NCI-H2171 (cell line): ENCODE measurements at regions not wholly inside any gene's neighbourhood (a gene's known extent, or its start where the extent isn't known, plus 50 kb on each side); places are given as distances from the start of the nearest gene placed in this dataset.

Source experiments
- DNase-seq: peaks from one replicate; lab custom pipeline; 2025; lab: John Stamatoyannopoulos, UW

DNA sequence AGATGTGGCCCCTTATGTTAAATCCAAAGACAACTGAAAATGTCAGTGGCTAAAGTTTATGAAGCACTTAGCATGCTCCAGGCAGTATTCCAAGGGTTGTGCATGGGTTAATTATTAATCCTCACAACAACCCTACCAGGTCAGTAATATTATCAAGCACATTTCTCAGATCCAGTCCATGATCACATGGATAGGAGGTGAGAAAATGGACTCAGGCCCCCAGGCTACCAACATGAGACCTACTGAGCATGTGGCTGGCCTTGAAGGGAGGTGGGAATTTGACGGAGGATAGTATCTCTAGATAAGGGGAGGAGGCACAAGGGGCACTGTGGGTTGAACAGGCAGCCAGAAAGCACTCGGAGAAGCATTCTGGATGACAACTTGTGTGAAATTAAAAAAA is 412.0 kb downstream of the MEIS1 start:
- no peak for DNase-seq

DNA sequence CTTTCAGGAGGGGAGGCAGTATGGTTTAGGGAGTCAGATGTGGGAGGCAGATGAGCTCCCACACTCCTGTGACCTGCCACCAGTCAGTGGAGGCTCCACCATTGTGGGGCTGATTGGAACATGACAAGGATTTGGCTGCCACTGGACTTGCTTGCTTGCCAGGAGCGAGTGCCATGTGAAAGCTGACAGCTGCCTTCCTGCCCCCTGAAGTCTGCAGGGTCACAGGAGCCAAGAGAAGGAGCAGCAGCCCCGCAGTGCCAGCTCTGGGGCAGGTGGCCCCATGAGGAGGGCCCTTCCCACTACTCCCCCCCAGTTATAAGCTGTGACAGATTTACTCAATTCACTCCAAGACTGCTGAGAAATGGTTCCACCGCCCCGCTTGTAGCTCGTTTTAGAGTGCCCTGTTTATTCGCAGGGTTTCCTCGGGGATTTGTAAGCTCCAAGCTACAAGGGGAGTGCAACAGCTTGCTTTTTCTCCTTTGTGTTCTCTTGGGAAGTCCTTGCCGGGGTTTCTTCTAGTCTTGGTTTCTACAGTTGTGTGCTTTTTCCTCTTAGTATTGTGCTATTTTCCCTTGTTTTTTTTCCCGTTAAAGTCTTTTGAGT is 414.3 kb downstream of the MEIS1 start:
- DNase-seq = peak; percentile 19

DNA sequence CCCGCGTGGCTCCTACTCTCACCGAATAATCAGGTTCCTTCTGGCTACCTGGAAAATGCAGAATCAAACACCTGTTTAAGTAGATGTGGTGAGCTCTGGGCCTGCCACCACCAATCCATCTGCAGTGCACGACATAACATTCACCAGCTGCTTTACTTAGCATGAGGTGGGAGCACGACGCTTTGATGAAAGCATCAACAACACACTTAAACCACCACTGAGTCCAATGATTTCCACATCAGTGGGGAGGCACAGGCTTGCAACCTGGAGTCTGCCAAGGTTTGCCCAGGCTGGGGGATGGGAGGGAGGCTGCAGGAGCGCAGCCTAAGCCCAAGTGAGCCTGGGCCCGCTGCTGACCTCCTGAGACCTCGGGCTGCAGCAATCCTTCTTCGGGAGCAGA is 415.5 kb downstream of the MEIS1 start:
- peak; percentile 45 for DNase-seq

DNA sequence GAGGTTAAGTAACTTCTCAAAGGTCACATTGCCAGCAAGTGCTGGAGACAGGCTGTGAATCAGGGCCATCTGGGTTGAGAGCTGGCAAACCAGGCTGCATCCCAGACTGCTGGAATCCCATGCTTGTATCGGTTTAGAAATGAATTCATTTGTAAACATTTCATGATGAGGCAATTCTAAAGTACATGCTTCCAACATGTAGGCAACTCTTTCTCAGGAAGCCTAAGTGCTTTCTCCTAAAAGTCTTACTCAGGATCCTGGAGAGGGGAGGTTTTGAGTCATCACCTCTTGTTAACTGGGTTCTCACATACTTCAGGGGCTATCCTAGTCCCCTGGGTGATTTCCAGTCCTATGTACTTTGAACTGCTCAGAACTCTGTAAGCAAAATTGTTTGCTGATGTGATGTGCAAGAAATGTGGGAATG is 416.5 kb downstream of the MEIS1 start:
- no peak for DNase-seq

DNA sequence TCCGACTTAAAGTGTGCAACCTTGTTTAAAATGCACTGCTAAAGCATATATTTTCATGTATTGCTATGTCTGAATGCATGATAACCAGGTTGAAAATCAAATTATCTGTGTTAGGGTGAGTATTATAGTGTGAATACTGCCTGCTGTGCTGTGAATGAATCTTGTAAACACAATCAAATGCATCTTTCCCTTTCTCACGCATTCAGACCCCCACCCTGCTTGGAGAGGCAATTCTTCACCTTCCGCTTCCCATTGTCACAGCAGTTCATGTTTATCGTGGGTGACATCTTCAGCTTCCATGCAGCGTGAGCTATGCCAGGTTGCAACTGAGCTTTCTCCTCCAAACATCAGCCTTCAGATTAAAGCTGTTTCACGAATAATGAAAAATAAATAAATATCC is 418.0 kb downstream of the MEIS1 start:
- no peak for DNase-seq

DNA sequence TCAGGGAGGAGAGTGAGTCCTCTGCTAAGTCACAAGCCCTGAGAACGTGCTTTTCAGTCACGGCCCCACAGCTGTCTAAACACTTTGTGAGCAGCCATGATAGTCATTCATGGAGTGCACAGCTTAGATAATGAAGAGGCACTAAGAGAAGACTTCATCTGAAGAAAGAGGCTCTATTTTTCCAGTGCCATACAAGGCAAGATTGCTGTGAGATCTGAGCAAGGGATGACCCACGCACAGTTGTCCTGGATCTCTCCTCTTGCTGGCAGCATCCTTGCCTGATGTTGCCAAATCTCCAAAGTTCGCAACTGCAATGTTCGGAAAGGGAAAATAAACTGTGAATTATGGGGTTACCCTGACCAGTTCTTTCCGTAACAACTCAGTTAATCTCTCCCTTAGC is 418.7 kb downstream of the MEIS1 start:
- no peak for DNase-seq

DNA sequence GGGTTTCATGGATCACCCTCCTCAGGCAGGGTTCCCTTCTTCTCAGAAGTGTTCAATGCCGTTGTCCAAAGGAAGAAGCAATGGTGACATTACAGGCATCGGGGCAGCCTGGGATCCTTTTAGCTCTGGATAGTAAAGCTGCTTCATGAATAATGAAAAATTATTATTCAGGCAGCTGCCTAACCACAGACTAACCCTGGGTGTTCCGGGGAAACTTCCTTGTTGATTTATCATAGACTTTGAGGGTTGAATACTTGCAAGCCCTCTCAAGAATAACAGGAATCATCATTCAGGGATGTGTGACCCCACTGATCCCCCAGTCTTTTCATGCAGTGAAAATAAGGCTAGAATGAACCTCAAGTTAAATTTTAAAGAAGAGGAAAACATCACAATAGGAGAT is 419.4 kb downstream of the MEIS1 start:
- DNase-seq = no peak

DNA sequence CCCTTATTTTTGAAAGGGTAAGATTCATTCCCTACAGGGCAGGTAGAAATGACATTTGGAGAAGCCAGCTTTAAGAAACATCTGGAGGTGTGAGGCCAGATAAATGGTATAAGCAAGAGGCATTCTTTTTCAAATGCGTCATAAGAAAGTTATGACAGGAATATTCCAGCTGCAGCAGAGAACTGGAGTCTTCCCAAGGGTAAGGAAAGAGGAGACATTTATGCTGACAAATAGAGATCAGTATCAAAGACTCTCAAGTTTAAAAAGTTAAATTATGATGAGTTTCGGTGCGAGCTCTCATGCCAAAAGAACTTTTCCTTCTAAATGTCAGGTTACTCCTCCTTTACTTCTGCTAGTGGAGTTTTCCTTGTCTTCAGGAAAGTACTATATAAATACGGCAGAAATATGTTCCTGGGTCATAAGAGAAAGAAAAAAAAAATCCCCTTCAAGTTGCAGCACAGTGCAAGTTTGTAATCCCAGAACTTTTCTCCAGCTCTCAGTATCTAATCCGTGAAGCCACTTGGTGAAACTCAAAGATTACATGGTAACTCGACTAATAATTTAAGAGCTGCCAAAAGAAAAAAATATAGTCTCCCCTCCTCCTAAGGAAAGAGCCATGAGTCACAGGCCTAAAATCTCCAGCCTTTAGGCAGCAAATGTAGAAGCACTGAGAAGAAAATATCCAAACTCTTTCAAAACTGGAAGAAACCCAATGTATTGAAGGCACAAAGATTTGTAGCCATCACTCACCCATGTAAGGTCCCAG is 428.1 kb downstream of the MEIS1 start:
- DNase-seq = no peak

DNA sequence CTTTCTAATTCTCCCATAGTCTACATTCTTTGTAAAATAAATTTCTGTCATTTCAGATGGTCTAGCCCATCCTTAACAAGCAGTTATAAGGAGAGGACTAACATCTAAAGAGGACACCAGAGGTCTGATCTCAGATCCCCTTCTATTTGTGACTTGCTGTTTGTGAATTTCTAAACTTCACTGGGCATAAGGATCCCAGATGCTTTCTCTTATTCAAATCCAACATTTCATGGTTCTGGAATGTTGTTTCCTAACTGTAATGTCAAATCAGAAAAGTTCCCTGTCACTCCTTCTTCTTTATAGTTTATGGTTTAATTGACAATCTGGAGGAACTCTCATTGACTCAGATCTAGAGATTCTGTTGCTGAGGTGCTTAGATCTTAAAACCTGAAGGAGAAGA is 430.2 kb downstream of the MEIS1 start:
- no peak for DNase-seq

DNA sequence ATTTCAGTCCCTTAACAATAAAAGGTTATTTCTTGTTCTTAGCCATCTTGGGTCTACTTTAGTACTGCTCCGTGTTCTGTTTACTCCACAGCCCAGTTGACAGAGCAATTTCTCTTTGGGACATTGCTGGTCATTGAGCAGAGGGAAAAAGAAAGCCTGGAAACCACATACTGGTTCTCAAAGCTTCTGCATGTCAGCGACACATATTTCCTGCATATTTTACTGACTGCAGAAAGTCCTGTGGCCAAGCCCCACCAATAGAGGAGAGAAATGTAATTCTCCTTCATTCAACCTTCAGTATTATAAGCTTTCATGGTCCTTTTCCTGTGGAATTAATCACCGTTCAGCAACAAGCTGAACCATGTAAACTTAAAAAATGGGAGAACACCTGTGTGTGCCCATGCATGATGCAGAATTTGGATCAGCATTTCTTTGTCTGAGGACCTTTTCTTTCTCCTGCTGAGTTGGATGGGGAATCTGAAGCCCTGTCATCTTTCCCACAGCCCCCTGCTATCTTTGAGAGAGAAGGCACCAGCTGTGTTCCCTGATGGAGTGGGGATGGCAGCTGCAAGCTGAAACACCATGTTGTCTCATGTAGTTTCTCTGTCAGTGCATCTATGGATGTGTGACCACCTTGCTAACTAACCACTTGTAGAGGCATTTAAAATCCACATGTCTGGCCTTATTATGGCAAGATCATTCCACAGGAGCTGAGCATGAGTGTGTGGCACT is 431.6 kb downstream of the MEIS1 start:
- no peak for DNase-seq

DNA sequence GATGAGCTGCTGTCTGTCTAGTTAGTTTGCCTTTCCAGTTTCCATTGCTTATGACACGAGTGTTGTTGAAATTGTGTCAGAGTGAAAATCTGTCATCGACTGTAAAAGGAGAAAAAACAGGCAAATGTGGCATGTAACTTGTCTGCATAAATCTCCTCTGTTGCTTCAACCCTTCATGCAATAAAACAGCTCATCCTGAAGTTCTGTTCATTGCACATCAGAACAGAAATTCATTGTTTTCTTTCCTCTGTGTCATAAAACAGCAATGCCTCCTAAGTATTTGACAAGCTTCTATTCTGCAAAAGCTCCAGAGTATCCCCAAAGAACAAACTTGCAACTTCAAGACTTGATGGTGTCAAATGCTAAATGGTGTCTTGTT is 432.1 kb downstream of the MEIS1 start:
- no peak for DNase-seq

DNA sequence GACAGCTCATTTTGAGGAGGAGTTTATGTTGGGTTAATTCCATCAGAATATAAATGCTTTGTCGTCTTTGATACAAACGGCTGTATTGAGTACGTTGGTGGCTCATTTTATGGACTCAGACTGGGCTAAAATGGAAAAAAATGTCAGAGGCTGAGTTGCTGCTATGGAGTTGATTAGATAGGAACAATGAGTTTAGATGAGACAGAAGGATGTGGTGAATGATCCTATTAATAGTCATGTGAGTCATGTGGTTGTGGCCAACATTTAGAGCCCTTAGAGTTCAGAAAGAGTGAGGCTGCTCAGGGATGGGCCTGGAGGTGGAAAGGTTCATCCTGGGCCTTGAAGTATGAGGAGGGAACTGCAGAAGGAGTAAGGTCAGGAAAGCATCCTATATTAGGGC is 434.2 kb downstream of the MEIS1 start:
- DNase-seq = no peak

DNA sequence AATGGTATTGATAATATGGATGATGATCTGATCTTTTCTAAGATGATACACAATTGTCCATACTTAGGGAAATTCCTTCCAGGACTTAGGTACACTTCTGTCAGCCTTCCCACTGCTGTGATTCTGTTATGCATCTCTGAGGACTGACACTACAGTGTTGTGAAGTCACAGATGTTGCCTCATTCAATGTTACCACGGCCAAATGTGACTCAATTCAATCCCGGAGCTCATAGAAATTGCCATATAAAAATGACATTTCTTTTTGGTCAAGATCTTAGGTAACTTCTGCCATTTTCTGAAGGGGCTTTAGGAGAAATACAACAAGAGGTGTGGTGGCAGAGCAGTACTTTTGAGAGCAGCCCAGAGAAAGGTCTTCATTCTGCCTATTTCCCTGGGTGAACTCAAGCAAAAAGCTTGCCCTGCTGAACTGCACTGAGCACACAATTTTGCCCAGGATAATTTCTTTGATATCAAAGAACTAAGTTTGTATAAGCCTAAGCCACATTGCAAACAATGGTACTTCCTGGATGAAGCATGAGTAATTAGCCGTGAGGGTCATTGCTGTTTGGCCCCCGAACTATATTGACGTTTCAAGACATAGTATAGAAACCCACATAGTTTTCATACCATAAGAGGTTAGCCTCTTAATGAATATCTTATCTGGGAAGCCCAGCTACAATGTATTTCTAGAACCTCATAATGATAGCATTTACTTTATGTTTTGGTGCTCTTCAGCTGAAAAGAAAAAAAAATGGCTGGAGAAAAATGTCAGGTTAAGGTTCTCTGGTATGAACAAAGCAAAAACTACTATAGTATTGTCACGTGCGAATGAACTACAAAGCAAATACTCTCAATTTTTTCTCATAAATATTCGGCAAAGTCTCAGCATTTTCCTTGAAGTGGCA is 437.4 kb downstream of the MEIS1 start:
- no peak for DNase-seq

DNA sequence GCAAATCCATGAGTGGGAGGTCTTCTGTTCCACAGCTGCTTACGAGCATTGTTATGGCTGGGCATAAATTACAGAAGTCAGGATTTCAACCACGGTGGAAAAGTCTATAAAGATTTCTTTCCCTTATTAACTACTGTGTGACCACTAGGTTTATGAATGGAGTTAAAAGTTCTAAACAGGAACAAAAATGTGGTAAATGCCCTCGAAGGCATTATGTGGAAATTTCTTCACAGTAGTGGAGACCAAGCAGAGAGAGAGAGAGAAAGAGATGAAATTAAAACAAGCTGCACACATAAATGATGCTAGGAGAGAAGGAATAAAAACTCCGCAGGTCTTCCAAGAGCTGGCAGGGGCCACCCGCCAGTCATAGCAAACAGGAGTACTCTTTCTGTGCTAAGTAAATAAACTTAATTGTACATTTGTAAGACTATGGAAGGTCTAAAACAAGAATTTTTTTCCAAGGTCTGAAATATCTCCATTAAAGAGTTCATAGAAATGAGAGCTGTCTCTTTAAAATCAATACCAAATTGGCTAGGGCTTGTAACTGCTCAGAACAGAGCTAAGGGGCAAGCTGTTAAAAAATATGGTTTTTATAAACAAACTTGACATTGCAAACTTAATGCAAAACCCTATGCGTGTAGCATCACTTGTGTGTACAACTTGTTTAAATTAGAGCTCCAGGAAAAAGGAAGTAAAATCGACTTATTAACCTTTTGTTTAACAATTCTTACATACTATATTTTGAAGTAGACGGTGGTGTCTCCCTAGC is 438.2 kb downstream of the MEIS1 start:
- DNase-seq = no peak

DNA sequence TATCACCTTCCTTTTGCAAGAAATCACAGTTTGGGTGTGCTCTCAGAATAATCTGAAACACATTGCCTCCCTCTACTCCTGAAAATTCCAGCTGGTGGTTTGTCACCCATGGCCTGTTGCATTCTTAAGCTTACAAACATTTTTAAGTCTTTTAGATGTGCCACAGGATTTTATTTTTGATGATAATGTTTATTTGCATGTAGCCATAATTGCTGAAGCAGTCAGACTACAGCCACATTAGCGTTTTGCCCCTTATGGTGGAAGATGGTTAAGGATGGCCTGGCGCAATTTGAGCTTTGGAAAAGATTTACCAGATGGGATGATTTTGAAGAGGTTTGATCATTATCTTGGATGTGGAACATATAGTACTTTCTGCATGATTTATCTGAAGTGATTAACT is 439.5 kb downstream of the MEIS1 start:
- peak; percentile 10 for DNase-seq

DNA sequence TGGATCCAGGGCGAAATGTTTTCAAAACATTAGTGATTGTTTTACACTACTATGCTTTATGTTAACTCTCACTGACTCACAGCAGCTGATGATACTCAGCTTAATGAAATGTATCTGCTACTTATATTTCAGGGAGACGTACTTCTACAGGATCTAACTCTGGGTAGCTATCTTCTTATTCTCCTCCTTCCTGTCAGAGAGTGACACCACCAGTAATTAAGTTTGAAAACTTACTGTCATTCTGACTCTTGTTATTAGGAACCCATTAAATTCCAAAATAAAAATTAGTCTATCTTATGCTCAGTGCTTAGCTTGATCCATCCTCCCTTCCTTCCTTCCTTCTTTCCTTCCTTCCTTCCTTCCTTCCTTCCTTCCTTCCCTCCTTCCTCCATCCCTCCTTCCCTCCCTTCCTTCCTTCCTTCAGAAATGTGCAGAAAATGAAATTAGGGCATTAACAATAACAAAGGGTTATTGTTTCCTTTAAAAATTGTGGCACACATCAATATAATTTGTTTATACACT is 441.1 kb downstream of the MEIS1 start:
- no peak for DNase-seq

DNA sequence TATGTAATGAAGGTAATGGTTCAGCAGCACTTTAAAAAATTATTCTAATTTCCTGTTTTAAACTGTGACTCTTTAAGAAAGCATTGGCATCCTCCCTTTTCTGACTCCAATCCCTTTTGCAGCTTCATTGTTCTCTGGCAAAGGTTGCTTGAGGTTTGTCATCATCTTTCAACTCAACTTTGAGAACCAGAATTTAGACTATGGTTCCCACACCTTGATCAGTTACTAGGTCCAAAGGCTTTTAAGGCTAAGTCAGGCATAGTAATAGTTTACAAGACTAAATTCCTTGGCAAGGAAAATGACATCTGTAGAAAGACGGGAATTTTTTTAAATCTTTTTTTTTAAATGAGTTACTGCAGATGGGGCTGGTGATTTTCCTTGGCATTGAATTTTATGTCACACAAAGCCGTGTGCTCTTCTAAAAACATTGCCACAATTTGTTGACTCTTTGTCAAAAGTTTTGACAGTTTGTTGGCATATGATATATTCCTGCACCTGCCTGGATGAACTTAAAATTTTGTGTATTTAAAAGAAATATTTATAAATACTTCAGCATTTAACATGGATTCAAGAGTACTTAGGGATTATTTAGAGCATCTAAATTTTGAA is 451.0 kb downstream of the MEIS1 start:
- no peak for DNase-seq

DNA sequence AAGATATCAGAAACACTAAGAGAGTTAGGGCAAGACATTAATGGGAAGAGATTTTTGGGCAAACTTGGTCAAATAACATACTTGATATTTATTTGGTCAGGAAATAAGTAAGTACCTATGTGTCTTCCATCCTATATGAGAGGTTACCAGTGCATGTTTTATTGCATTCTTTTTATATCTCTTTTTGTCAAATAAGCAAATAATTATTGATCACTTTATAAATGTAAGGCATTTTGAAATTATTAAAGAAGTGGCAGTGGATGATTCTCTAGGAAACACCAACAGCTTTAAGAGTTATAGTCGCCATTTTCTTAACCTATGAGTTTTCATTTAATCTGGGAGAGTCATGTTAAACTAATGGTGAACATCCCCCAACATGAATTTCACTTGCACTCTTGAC is 453.3 kb downstream of the MEIS1 start:
- DNase-seq = no peak

DNA sequence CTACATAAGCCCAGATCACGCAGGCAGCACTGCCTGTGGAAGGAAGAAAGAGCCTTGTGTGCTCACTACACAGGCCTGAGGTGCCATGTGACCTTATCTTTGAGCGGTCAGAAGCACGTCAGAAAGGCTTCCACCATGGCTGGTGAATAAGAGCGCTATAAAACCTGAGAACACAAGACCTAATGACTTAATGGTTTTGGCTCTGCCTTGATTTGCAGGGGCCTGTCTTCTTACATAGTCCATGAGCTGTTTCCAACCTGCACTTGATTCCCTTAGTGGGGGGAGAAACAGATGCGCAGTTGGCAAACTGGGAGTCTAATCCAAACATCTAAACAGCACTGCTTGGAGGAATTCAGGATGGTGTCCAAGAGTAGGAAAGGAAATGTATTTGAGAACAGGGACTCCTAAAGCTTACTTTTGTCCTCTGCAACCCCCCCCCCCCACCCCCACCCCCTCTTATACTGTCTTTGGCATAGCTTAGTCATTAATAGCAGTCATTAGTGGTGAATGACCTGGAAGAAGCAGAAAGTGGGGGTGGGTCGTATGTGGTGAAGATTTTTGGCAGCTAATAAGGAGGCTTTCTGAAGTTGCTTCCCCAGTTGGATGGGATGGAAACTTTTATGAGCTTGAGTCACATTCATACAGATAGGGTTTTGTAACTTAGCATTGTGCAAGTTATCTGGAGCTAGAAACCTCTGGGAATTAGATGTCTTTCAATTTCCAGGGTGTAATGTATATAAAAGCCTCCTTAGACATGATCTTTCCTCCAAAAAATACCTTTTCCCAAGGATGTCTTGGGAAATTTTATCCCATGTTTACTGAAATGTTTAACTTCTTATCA is 454.1 kb downstream of the MEIS1 start:
- no peak for DNase-seq

DNA sequence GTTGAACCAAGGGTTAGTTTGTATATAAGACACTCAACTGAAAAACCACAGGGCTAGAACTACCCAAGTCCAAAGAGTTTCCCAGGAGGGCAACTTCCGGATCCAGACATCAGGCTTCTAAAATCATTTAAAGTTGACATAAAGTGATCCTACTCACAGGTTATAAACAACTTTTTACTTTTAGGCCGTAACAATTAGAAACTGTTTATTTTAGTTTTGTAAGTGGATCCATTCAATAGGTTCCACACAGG is 454.6 kb downstream of the MEIS1 start:
- DNase-seq = no peak
